ENCODE measurements at regions not wholly inside any gene's neighbourhood (a gene's known extent, or its start where the extent isn't known, plus 50 kb on each side); places are given as distances from the start of the nearest gene placed in this dataset.
"Not testable (repeated sequence)": the region's sequence is repeated elsewhere in the genome, so short reads cannot be mapped to it uniquely, and the experiment has no call there.

DNA sequence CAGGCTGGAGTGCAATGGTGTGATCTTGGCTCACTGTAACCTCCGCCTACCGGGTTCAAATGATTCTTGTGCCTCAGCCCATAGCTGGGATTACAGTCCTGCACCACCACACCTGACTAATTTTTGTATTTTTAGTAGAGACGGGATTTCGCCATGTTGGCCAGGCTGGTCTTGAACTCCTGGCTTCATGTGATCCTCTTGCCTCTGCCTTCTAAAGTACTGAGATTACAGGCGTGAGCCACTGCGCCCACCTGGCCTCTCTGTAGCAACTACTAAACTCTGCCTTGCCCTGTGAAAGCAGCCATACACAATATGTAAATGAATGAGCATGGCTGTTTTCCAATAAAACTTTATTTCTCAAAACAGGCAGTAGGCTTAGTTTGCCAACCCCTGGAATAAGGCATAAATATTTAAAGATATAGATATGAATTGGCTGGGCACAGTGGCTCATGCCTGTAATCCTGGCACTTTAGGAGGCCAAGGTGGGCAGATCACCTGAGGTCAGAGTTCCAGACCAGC, 127.9 kb upstream of the ZNF217 start:
- DNase-seq (ENCODE audit: low spot score) = not testable (repeated sequence)

DNA sequence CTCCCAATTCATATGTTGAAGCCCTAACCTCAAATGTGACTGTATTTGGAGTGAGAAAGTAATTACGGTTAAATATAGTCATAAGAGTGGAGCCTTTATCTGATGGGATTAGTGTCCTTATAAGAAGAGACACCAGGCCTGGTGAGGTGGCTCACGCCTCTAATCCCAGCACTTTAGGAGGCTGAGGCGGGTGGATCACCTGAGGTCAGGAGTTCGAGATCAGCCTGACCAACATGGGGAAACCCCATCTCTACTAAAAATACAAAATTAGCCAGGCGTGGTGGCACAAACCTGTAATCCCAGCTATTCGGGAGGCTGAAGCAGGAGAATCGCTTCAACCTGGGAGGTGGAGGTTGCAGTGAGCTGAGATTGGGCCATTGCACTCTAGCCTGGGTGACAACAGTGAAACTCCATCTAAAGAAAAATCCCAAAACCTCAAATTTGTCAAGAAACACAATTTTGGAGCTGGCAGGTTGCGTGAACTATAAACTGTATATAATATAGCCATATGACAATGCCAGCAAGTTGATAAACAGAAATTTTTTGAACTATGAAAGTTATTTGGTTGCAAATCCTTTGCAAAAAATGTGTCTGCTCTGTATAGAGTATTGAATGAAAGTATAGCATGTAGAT, 125.6 kb upstream of the ZNF217 start:
- DNase-seq (ENCODE audit: low spot score) = not testable (repeated sequence)

DNA sequence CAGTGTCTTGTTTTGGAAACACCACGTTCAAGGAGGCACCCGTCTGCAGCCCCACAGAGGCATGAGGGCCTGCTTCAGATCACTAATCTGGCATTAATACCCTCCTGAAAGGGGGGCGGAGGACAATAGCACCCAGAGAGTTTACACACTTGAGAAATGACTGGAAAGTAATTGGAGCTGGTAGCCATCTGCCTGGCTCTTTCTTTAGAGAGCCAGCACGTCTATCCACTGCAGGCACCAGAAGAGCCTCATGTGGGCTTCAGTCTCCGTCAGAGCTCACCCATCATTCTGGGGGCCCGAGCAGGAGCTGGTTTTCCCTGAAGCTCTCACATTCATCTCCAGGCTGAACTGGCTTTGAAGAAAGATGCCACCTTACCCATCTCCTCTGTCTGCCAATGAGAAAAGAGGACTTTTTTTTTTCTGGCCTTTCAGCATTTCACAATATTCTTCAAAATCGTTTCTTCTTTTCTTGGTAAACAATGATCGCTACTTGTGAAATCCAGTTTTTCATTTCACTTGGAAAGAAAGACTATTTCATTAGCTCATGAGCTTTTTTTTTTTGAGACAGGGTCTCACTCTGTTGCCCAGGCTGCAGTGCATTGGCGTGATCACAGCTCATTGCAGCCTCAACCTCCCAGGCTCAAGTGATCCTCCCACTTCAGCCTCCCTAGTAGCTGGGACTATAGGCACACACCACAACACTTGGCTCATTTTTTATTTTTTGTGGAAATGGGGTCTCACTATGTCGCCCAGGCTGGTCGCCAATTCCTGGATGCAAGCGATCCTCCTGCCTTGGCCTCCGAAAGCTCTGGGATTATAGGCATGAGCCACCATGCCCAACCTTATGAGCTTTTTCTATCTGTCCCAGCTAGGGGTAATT, 124.7 kb upstream of the ZNF217 start:
- DNase-seq (ENCODE audit: low spot score) = no peak

DNA sequence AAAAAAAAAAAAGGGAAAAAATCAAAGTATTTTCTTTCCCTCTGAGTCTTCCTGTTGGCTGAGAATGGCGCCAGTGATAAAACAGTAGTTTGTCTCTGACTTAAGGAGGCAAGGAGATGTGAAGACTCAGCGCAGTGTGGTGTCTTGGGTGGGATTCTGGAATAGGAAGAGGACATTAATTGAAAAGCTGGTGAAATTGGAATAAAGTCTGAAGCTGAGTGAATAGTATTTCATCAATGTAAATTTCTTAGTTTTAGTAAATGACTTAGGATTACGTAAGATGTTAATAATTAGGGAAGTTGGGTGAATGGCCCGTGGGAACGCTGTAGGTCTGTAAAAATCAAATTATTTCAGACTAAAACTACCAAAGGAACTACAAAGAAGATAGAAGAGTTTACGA, 122.8 kb upstream of the ZNF217 start:
- no peak for DNase-seq (ENCODE audit: low spot score)

DNA sequence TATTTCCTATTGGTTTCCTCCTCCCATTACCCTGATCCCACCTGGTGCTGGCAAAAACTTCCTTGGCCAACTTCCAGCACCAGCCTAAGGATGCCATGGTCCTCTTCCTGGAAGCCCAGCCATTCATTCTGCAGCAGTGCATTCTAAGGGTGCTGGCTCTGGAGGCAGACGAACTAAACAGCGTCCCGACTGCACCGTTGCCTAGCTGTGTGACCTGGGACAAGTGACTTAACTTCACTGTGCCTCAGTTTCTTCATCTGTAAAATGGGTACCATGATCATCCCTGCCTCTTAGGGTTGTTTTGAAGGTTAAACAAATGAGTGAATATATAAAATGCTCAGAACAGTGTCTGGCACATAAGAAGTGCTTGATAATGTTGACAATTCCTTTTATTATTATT, 120.9 kb upstream of the ZNF217 start:
- no peak for DNase-seq (ENCODE audit: low spot score)

DNA sequence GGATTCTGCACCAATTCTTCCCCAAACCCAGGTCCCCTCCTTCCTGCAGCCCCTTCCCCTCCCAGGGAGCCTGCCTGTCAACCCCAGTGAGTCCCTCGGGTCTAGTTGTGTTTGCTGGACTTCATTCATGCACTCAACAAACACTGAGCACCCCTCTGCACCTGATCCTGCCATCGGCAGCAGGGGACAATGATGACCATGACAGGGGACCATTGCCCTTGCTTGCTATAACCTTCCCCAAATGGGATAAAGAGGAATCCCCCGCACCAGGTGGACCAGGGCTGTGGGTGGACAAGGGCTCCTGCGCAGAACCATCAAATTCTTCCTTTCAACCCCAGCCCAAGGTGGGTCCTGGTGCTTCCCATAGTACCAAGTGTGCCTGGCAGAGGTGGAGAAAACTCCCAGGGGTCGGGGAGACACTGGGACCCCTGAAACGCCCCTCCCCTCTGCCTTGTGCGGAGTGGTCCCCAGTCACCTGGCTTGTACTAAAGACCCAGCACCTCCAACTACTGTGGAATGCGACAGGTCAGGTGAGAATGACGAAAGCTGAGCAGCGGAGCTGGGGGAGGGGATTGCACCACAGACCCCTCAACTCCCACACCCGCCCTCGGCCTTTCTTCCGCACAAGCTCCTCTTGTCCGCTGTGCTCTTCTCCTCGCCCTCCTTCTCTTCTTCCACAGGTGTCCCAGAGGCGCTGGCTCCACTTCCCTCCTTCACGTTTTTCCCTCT, 119.9 kb upstream of the ZNF217 start:
- DNase-seq (ENCODE audit: low spot score) = no peak

DNA sequence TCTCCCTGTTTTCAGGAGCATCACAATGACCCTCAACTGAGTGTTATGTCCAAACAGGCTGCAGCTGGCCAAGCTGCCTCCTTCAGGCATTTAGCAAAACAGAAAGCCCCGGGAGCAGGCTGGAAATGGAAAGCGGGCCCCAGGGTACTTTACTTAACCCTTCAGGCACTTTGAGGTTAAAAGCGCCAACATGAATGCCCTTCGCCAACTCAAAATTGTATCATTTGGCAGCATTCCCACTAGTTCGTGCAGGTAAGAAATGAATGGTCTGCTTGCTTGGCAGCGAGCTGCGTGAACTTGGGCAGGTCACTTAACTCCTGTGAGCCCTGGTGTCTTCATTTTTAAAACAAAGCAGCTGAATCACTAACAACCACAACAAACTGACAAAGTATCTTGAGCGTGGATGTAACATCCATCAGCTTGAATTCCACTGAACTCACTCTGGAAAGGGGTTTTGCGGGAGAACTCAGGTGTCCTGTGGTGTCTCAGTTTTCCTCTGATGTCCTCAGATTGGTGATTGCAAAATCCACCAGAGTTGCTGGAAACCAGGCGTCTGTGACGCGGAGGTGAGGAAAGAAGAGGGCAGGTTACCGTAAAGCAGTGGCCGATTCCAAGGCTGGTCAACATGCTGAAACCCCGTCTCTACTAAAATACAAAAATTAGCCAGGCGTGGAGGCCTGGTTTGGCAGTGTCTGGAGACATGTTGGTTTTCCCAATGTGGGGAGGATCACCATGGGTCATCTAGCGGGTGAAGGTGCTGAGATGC, 118.8 kb upstream of the ZNF217 start:
- DNase-seq (ENCODE audit: low spot score) = no peak

DNA sequence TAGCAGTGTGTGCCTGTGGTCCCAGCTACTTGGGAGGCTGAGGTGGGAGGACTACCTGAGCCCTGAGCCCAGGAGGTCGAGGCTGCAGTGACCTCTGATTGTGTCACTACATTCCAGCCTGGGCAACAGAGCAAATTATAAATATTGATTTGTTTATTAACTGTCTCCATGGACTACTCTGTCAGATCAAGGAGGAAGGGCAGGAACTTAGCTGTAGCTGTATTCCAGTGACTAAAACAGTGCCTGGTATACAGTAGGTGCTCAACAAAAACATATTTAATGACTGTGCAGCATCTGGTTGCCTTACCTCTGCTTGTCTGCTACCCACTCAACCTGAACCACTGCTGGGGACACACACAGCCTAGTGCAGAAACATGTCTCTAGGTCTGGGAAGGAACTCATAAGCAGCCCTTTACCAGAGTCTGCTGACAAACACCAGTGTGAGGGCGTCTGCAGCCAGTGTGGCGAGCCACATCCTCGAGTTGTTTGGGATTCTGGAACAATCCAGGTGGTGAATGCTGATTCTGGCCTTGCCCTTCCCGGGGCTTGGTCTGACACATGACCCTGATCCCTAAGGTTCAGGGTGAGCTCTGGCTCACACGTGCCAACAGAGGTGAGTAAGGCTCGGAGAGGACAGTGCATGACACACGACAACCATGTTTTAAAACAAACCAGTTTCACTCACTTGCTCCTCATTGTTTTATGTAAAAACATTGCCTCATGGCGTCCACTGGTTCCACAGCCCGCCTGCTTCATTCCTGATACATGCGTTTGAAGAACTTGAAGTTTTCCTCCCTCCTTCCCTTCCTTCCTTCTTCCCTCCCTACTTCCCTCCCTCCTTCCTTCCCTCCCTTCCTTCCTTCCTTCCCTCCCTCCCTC, 117.9 kb upstream of the ZNF217 start:
- DNase-seq (ENCODE audit: low spot score) = no peak

DNA sequence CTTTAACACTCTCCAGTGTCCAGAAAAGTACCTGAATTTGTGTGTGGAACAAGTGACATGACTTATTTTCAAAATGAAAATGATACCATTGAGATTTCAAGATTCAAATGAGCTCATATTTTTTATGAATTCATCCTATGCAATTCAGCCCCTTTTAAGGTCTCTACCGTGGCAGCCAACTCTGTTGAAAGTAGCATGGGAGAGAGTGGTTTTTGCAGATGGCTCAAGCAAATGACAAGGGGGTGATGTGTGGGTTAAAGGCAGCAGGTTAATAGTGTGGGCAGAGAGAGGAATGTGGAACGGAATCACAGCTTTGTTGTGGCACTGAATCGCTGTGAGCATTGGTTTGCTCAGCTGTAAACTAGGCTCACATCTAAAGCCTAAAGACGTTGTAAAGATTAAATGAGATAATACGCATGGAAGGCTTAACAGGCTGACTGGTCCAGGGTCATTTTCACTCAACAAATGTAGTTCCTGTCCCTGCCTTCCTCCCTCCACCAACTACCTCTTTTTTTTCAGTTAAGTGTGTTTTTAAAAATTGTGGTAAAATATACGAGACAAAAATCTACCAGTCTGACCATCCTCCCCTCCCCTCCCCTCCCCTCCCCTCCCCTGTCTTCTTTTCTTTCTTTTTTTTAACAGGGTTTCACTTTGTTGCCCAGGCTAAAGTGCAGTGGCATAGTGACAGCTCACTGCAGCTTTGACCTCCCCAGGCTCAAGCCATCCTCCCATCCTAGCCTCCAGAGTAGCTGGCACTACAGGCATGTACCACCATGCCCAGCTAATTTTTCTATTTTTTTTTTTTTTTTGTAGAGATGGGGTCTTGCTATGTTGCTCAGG, 114.7 kb upstream of the ZNF217 start:
- no peak for DNase-seq (ENCODE audit: low spot score)

DNA sequence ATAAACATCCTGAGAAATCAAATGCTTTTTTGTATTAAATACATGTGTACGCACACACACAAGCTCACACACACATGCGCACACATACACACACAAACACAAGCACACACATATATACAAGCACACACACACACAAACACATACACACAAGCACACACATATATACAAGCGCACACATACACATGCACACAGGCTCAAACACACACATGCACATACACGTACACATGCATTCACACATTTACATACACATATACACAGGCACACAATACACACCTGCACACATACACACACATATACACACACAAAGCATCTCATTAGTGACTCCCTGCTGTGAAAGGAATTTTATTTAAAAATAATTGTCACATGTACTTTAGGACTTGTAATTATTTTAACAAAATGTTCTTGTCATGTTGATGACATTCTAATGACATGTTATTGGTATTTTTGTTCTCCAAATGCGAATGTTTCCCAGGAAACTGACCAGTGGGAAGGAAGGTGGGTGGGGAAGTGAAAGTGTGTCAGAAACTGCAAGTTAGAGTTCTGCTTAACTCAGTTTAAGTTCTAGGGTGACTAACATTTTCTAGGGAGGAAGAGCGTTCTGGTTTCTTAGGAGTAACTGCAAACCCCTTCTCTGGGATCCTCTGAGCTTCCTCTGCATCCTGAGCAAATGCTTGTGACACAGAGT, 113.9 kb upstream of the ZNF217 start:
- DNase-seq (ENCODE audit: low spot score) = peak; percentile 59

DNA sequence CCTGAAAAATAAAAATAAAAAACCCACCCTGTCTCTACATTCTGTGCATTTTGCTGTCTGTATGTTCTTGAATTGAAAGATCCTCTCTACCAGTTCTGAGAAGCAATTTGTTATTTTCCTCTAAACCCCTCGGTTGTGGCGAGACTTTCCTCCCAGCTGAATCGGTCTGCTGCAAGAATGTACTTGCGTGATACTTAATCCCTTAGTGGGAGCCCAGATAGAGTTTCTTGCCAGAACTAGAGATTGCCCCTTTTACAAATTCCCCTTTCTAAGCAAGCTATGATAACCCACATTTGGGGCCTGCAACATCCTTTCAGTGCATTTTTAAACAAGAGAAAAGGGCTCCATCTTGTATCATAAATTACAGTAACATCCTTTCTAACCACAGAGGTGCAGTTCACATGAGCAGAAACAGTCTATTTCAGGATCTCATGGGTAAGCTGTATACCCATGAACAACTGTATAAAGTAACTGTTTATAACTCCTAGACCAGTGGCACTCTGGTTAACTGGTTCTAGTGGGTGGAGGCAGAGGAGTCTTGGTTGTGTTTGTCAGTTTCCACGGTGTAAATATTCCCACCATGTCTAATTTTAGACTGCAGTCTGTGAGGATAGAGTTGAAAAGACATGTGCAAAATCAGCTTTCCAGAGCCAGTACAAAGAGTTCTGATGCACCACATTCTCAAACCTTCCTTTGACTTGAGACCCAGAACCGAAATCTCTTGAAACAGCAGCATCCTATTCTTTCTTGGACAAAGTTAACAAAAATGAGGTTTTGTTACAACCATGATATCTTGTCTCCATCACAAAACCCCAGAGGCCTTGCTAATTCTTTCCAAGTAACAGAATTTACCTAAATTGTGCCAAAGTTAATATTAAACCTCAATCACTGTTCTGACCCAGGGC, 113.1 kb upstream of the ZNF217 start:
- no peak for DNase-seq (ENCODE audit: low spot score)

DNA sequence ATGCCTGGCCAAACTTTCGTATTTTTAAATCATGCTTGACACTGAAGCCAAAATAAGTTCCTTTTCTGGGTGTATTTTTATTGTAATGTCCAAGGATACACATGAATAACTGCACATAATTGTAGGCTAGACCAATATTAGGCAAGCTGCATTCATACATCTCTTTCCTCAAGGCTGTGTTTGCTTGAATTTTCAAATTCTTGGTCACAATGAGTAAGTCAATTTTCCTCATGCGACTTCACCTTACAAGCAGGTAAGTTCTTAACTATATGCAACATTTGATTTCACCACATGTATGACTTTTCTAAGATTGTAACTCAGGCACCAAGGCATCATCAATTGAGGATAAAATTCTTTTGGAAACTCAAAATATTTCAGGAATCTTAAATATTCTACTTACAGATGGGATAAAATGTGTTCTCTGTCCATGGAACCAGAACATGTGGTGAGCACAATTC, 112.4 kb upstream of the ZNF217 start:
- no peak for DNase-seq (ENCODE audit: low spot score)

DNA sequence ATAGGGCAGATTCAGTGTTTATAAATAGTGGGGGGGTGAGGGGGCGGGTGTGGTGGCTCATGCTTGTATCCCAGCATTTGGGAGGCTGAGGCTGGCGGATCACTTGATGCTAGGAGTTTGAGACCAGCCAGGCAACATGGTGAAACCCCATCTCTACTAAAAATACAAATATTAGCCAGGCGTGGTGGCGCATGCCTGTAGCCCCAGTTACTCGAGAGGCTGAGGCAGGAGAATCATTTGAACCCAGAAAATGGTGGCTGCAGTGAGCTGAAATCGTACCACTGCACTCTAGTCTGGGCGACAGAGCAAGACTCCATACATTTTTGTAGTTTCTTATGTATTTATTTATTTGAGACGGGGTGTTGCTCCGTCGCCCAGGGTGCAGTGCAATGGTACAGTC, 109.0 kb upstream of the ZNF217 start:
- no peak for DNase-seq (ENCODE audit: low spot score)

DNA sequence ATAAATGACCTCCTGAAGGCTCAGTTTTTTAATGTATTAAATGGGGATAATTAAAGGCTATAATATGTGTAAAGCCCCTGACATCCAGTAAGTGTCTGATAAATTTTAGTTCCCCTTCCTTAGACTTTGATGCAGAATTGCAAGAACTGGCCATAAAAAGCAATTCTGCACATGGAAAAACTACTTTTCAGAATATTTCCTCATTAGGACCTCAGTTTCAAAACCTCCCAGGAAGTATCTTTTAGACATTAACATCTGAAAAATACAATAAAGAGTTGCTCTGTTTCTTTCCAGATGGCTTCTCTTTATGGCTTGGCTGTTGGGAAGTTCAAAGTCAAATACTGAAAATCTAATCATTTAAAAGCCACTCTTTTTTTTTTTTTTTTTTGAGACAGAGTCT, 106.3 kb upstream of the ZNF217 start:
- DNase-seq (ENCODE audit: low spot score) = no peak

DNA sequence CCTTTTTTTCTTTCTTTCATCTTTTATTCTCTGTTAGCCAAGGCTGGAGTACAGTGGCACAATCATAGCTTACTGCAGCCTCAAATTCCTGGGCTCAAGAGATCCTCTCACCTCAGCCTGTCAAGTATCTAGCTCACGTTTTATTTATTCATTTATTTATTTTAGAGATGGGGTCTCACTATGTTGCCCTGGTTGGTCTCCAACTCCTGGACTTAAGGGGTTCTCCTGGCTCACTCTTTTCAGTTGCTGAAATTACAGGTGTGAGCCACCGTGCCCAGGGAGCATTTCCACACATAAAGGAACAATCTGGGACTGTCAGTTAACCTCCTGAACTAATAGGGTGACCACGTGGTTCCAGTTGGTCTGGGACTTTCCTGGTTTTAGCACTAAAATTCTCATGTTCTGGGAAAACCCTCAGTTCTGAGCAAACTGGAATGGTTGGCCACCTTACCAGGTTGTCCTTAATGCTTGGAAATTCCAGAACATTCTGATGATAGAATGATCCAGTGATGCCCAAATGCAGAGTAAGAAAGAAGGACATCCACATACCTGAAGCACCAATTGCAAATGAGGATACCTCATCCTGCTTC, 105.5 kb upstream of the ZNF217 start:
- DNase-seq (ENCODE audit: low spot score) = no peak

DNA sequence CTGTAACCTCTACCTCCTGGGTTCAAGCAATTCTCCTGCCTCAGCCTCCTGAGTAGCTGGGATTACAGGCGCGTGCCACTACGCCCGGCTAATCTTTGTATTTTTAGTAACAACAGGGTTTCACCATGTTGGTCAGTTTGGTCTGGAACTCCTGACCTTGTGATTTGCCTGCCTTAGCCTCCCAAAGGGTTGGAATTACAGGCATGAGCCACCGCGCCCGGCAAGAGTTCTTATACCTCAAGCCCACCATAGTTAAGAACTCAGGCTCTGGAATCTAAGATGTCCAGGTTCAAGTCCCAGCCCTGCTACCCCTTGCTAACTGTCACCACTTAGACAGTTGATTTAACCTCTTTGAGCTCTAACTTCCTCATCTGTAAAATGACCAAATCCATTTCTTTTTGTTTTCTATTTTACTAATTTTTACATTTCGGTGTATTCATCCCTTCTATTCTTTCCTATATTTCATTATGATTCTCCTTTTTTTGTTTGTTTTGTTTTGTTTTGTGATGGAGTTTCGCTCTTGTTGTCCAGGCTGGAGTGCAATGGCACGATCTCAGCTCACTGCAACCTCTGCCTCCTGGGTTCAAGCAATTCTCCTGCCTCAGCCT, 104.8 kb upstream of the ZNF217 start:
- DNase-seq (ENCODE audit: low spot score) = no peak

DNA sequence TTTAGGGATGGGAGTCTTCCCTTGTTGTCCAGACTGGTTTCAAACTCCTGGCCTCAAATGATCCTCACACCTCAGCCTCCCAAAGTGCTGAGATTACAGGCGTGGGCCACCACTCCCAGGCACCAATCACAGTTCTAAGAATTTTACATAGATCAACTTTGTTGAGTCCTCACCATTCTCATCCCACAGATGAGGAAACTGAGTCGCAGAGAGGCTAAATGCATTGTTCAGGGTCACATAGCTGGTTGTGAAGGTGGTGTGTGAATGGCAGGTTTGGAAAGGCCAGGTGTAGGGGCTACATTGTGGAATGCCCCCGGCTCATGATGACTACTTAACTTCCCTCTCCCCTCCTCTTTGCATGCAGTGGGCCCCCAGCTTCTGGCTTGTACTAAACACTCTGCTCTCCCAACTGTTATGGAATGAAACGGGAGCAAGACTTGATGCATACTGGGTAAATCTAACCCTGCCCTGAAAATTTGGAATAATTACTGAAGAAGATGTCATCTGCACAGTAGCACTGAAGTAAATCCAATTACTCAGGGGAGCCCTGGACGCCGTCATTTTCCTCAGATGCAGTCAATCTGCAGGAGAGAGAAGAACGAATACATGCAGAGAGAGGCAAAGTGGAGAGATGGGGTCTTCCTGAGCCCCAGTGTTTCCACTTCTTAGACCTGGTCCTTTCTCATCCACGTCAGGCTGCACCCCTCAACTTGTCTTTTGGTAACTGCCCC, 102.3 kb upstream of the ZNF217 start:
- DNase-seq (ENCODE audit: low spot score) = no peak
